NB4 (cell line): ENCODE measurements at regions not wholly inside any gene's neighbourhood (a gene's known extent, or its start where the extent isn't known, plus 50 kb on each side); places are given as distances from the start of the nearest gene placed in this dataset.

ENCODE experiments used
- MYC ChIP-seq: IDR thresholded peaks from 2 replicates; pipeline ENCODE4 v1.6.1; 2011; ENCODE audit warnings: low read depth, low read length
- POLR2A ChIP-seq: IDR thresholded peaks from 2 replicates; pipeline ENCODE4 v1.6.1; 2011; ENCODE audit warnings: mild to moderate bottlenecking; ENCODE audit not compliant: insufficient read length; ENCODE audit errors: extremely low read depth
- TF ChIP-seq, protein P1 (sequence below): IDR thresholded peaks from one replicate; pipeline ENCODE4 v1.5.1; 2012; ENCODE audit warnings: low read depth, low read length

DNA sequence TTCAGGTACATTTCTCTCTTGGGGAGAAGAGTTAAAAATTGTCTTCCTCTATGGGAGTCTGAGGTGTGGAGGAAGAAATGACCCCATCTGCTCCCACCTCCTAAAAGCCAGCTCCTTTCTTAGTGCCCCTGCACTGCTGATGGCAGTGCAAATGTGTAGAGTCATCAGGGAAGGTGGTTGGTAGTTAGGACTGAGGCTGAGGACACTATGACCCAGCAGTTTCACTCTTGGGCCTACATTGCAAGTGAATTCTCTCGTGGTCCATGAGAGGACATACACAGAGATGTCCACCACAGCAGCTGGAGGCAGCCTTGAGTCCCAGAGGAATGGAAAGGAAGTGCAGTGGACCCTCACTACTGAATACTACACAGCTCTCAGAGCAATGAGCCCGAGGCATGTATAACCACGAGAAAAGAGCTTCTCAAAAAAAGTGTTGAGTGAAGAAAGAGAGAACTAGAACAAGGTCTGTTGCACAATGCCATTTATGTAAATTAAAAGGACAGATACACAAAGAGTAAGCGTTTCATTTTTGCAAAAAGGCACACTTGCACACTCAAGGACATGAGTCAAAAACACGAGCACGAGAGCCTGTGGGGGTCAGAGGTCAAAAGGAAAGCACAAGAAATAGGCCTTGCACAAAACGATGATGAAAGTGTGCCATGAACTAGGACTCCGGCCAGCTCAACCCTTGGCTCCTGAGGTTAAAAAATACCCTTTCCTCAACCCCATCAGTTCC is 164.4 kb upstream of the ADRA1D start:
- TF ChIP-seq, protein P1, sequence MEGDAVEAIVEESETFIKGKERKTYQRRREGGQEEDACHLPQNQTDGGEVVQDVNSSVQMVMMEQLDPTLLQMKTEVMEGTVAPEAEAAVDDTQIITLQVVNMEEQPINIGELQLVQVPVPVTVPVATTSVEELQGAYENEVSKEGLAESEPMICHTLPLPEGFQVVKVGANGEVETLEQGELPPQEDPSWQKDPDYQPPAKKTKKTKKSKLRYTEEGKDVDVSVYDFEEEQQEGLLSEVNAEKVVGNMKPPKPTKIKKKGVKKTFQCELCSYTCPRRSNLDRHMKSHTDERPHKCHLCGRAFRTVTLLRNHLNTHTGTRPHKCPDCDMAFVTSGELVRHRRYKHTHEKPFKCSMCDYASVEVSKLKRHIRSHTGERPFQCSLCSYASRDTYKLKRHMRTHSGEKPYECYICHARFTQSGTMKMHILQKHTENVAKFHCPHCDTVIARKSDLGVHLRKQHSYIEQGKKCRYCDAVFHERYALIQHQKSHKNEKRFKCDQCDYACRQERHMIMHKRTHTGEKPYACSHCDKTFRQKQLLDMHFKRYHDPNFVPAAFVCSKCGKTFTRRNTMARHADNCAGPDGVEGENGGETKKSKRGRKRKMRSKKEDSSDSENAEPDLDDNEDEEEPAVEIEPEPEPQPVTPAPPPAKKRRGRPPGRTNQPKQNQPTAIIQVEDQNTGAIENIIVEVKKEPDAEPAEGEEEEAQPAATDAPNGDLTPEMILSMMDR: no peak
- TF ChIP-seq MYC (no peak), POLR2A (no peak)
